Natural killer cell treated with Interleukin-12 subunit alpha and Interleukin-12 subunit beta and Interleukin-15 and Interleukin-18, amount 100 ng/mL, for 72 hours (primary cell): ENCODE measurements at regions not wholly inside any gene's neighbourhood (a gene's known extent, or its start where the extent isn't known, plus 50 kb on each side); places are given as distances from the start of the nearest gene placed in this dataset.
"Not testable (repeated sequence)": the region's sequence is repeated elsewhere in the genome, so short reads cannot be mapped to it uniquely, and the experiment has no call there.

ENCODE experiments used
- ATAC-seq, 2 donors: fragments of 150-1000 bp; cut with Tn5 transposase in 1 of 2; sonication (Bioruptor Pico), chemical (Tn5 transposase) in 1 of 2; 2 replicates each; pipeline ENCODE4 v1.10.0; 2021
- DNase-seq: peaks from one replicate; pipeline ENCODE4 v3.0.0; 2022; ENCODE audit warnings: low spot score
- H3K27ac Mint-ChIP-seq, 2 donors: 1 replicate in 1 of 2; 2 replicates in 1 of 2; pipeline ENCODE4 v1.8.0; 2022; ENCODE audit warnings: mixed read lengths in 2 of 2, mild to moderate bottlenecking in 1 of 2, moderate library complexity in 1 of 2
- H3K27me3 Mint-ChIP-seq, 2 donors: 1 replicate in 1 of 2; 2 replicates in 1 of 2; pipeline ENCODE4 v1.8.0; 2022; ENCODE audit warnings: mixed read lengths in 2 of 2
- H3K36me3 Mint-ChIP-seq: one replicate; pipeline ENCODE4 v1.8.0; 2022; ENCODE audit warnings: mixed read lengths
- H3K4me1 Mint-ChIP-seq, 2 donors: 1 replicate in 1 of 2; 2 replicates in 1 of 2; pipeline ENCODE4 v1.8.0; 2022; ENCODE audit warnings: low read depth in 2 of 2, mixed read lengths in 2 of 2, mild to moderate bottlenecking in 1 of 2
- H3K4me3 Mint-ChIP-seq: one replicate; pipeline ENCODE4 v1.8.0; 2022; ENCODE audit warnings: mixed read lengths
- H3K9me3 Mint-ChIP-seq: 2 replicates; pipeline ENCODE4 v1.8.0; 2022; ENCODE audit warnings: mixed read lengths

DNA sequence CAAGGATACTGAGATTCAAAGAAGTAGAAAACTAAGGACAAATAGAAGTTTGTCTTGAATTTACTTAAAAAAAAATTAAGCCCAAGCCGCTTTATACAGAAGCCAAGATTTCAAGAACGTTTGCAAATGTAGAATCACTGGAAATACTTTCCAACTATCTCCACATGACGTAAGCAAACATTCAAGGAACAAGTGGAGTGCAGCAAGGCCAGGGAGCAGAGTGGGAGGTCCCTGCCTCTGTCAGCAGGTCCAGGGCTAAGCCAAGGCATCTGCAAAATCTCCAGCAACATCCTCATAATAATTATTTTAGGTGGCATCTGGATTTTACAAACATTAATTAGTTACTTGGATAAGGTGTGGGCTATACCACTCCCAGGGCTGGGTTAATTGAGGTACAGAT is 60.1 kb upstream of the AKIRIN2 start:
- H3K27ac Mint-ChIP-seq: no peak overlapping the region
- no peak for ATAC-seq
- H3K27me3 Mint-ChIP-seq: no peaks in the 10 kb centered on the region
- peaks cover 2 to 3% of the 10 kb centered on the region in 2 donors for H3K4me1 Mint-ChIP-seq
- H3K9me3 Mint-ChIP-seq: no peaks in the 10 kb centered on the region
- no peaks in the 10 kb centered on the region for H3K36me3 Mint-ChIP-seq
- no peak overlapping the region for H3K4me3 Mint-ChIP-seq
- no peak for DNase-seq

DNA sequence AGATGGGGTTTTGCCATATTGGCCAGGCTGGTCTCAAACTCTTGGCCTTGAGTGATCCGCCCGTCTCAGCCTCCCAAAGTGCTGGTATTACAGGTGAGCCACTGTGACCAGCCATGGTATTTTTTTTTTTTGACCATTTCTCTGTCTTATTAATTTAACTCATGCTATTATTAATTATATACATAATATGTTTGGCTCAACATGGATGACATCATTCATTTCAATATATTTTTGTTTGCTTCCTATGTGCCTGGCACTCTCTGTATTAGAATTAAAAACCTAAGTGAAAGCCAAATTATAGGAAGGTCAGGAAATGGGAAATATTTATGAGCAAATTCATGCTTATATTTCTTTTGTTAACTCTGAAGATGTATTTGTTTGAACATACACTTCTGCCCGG is 55.8 kb upstream of the AKIRIN2 start:
- peaks cover 11 to 18% of the 10 kb centered on the region in 2 donors for H3K4me1 Mint-ChIP-seq
- ATAC-seq (no peak), DNase-seq (no peak)
- H3K27me3 Mint-ChIP-seq: peaks cover 0 to 2% of the 10 kb centered on the region in 2 donors
- no peaks in the 10 kb centered on the region for H3K9me3 Mint-ChIP-seq
- peak overlapping the region; percentile 52 for H3K4me3 Mint-ChIP-seq
- no peaks in the 10 kb centered on the region for H3K36me3 Mint-ChIP-seq
- H3K27ac Mint-ChIP-seq: no peak overlapping the region

DNA sequence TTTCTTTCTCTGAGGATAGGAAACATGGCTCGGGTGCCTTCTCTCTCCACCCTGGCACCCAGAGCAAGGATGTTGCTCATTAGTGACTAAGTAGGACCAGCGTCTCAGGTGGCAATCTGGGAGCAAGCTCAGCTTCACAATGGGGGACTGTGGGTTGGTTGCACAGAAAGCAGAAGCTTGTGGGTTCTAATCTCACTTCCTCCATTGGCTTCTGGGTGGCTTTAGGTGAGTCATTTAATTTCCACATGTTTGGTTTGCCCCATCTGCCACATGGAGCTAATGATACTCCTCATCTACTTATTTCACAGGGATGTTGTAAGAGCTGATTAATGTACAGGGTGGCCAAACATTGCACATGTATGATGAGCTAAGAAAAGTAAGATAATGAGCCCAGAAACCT is 54.8 kb upstream of the AKIRIN2 start:
- DNase-seq (peak; percentile 65), ATAC-seq (peak; percentile 92 to 98)
- Mint-ChIP-seq H3K27ac (peak overlapping the region; percentile 36 to 47), H3K4me1 (peaks cover 11 to 18% of the 10 kb centered on the region in 2 donors), H3K4me3 (peak overlapping the region; percentile 52), H3K27me3 (peaks cover 0 to 2% of the 10 kb centered on the region in 2 donors), H3K9me3 (no peaks in the 10 kb centered on the region), H3K36me3 (no peaks in the 10 kb centered on the region)

DNA sequence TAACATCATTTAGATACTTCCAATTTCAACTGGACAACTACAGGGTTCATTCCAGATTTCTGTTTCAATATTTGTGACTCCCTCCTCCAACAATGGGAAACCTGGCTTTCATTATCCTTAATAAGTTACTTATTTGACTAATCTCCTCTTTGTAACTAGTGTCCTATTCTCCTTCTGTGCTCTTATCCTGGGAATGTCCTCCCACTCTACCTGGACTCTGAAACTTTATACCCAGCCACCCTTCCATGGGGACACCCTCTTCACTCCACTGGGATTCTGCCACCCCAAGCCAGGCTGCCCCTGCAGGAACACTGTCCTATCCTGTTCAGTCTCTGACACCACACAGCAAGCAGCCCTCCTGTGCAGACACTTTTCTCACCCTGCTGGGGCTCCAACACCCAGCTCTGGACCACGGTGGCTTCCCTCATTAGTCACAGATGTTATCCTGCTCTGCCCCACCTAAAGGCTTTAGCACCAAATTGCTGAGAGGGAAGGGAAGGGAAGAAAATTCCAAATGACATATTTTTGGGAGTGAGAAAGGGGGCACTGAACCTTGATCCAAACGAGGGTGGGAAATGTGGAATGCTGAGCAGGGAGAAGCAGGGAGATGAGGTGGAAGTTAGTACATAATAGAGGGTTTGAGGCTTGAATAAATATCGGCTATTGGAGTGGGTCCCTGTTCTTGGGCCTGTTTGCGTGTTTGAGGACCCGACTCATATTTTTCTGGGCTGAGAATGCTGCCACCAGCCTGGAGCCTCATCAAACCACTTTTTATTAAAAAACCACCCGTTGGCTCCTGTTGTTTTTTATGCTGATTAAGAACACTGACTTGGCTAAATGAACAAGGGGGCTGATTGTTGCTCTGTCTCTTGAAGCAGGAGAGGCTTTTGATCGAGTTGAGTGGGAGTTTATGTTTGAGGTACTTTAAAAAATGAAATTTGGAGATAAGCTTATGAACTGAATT is 54.0 kb upstream of the AKIRIN2 start:
- peak overlapping the region in 1 of 2 donors; percentile 47 for H3K27ac Mint-ChIP-seq
- ATAC-seq (peak in 1 of 2 donors; percentile 34), DNase-seq (no peak)
- H3K36me3 Mint-ChIP-seq: no peaks in the 10 kb centered on the region
- peaks cover 0 to 2% of the 10 kb centered on the region in 2 donors for H3K27me3 Mint-ChIP-seq
- peaks cover 11 to 18% of the 10 kb centered on the region in 2 donors for H3K4me1 Mint-ChIP-seq
- no peak overlapping the region for H3K4me3 Mint-ChIP-seq
- no peaks in the 10 kb centered on the region for H3K9me3 Mint-ChIP-seq

DNA sequence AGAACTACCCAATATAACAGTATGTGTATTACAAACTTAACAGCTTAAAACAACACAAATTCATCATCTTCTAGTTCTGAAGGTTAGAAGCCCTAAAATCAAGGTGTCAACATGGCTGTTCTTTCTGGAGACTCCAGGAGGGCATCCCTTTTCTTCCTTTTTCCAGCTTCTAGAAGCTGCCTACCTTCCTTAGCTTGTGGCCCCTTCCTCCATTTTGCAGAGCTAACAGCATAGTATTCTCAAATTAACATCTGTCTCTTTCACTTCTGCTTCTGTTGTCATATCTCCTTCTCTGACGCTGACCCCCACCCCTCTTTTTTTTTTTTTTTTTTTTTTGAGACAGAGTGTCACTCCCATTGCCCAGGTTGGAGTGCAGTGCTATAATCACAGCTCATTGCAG is 52.8 kb upstream of the AKIRIN2 start:
- DNase-seq (no peak), ATAC-seq (no peak)
- H3K4me3 Mint-ChIP-seq: no peak overlapping the region
- no peak overlapping the region for H3K27ac Mint-ChIP-seq
- H3K36me3 Mint-ChIP-seq: no peaks in the 10 kb centered on the region
- peaks cover 0 to 2% of the 10 kb centered on the region in 2 donors for H3K27me3 Mint-ChIP-seq
- peaks cover 11 to 18% of the 10 kb centered on the region in 2 donors for H3K4me1 Mint-ChIP-seq
- no peaks in the 10 kb centered on the region for H3K9me3 Mint-ChIP-seq

DNA sequence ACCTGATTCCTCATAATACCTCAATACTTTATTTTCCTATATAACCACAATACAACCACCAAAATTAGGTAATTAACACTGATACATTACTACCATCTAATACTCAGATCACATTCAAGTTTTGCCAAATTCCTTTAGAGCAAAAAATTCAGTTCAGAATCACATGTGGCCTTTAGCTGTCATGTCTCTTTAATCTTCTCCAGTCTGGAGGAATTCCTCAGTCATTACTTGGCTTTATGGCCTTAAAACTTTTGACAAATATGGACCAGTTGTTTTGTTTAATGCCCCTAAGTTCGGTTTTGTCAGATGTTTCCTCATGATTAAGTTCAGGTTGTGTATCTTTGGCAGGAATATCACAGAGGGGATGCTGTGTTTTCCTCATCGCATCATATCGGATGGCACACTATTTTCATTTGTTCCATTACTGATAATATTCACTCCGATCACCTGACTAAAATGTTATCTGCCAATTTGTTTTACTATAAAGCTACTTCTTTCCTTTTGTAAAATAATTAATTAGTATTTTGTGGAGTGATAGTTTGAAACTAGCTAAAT is 51.2 kb upstream of the AKIRIN2 start:
- Mint-ChIP-seq H3K4me1 (peaks cover 11 to 18% of the 10 kb centered on the region in 2 donors), H3K4me3 (no peak overlapping the region), H3K36me3 (no peaks in the 10 kb centered on the region), H3K27me3 (peaks cover 0 to 2% of the 10 kb centered on the region in 2 donors), H3K27ac (no peak overlapping the region), H3K9me3 (no peaks in the 10 kb centered on the region)
- no peak for ATAC-seq
- DNase-seq: no peak

DNA sequence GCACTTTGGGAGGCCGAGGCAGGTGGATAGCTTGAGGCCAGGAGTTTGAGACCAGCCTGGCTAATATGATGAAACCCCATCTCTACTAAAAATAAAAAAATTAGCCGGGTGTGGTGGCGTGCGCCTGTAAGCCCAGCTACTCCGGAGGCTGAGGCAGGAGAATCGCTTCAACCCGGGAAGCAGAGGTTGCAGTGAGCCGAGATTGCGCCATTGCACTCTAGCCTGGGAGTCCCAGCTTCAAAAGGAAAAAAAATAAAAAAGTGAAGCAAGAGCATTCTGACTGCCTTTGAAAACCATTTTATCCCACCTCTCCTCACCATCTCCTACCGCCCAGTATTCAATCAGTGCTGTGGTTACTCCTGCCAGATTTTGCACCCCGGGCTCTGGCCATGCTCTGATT is 50.5 kb upstream of the AKIRIN2 start:
- not testable (repeated sequence) for H3K4me3 Mint-ChIP-seq, H3K9me3 Mint-ChIP-seq, H3K36me3 Mint-ChIP-seq, H3K27ac Mint-ChIP-seq, H3K27me3 Mint-ChIP-seq, ATAC-seq, DNase-seq
- peaks cover 11 to 18% of the 10 kb centered on the region in 2 donors for H3K4me1 Mint-ChIP-seq
